DOHH2 (cell line): ENCODE measurements at regions not wholly inside any gene's neighbourhood (a gene's known extent, or its start where the extent isn't known, plus 50 kb on each side); places are given as distances from the start of the nearest gene placed in this dataset.

Source experiments
- CTCF ChIP-seq: fragments of 200-600 bp; sonication (generic); IDR thresholded peaks from one replicate; pipeline ENCODE4 v1.5.1; 2014; ENCODE audit warnings: antibody characterized with exemption, mild to moderate bottlenecking, low read depth, low read length; ENCODE audit not compliant: poor library complexity, severe bottlenecking
- EZH2phosphoT487 ChIP-seq: fragments of 200-600 bp; sonication (generic); IDR thresholded peaks from 2 replicates; pipeline ENCODE4 v1.6.1; 2017; ENCODE audit warnings: borderline replicate concordance, mild to moderate bottlenecking, antibody characterized with exemption, low read length, moderate library complexity, mixed read lengths

- TF ChIP-seq CTCF = no peak
- no peak for TF ChIP-seq EZH2phosphoT487
Measured at GRCh38 chr4:153153339-153153871, 50.8 kb upstream of the TRIM2 start.
